NCI-H82 (cell line): ENCODE measurements at regions not wholly inside any gene's neighbourhood (a gene's known extent, or its start where the extent isn't known, plus 50 kb on each side); places are given as distances from the start of the nearest gene placed in this dataset.

ENCODE experiments used
- DNase-seq: peaks from one replicate; lab custom pipeline; 2025; lab: John Stamatoyannopoulos, UW

DNA sequence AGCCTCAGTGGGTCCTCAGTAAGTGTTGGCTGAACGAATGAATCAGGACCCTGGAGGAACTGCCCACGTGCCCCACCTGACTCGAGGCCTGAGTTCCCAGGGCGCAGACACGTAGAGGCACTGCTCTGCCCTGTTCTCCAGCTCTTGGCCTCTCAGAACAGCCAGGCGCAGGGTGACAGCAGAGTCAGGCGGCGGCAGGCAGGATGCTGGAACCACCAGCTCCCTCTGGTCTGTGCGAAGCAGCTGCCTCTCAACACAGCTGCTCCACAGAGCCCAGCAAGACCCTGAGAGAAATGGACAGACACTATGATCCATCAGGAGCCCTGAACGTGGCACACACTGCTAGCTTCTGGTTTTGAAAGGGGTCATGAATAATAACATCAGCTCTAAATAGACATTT is 53.1 kb upstream of the BCO1 start:
- DNase-seq, result no peak

DNA sequence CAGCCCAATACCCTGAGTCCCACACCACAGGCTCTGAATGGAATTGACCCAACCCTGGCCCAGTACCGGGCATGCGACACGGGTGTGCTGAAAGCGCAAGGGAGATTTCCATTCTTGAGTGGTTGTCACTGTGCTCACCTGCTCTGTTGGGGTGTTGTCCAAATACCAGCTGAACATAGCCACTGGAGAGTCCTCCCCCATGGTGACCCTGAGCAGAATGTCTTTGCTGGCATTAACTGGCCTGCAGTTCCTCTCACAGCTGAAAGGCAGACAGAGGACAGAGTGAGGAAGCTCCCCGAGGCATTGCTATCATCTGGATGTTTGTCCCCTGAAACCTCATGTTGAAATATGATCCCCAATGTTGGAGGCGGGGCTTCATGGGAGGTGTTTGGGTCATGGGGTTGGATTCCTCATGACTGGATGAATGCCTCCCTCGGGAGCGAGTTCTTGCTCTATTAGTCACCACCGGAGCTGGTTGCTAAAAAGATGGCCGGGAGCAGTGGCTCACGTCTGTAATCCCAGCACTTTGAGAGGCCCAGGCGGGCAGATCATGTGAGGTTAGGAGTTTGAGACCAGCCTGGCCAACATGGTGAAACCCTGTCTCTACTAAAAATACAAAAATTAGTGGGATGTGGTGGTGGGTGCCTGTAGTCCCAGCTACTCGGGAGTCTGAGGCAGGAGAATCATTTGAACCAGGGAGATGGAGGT is 57.3 kb upstream of the BCO1 start:
- peak; percentile 59 for DNase-seq

DNA sequence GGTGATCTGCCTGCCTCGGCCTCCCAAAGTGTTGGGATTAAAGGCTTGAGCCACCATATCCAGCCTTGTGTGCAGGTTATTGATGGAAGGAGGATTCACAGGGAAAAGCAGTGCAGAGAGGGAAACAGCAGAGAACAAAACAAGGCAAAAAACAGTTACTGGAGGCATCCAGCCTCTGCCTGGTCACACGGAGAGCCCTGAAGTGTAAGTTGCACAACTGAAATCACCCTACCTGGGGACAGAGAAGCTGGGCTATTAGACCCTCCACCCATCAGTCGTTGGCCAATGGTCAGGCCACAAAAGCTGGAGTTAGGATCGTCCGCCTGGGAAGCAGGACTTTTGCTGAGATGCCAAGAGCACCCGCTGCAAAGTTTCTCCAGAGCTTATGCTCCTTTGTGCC is 57.9 kb upstream of the BCO1 start:
- no peak for DNase-seq

DNA sequence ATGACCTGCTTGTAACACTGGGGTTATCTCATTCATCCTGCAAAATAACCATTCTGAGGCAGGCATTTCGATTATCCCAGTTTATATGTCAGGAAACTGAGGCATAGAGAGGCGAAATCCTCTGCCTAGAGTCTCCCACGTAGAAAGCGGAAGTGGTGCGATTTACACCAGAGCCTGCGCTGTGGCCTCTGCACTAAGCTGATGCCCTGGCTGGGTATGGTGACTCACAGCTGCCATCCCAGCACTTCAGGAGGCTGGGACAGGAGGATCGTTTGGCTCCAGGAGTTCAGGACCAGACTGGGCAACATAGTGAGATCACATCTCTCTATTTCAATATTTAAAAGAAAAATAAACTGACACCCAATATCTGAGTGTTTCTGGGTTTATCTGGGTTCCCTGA is 59.3 kb upstream of the BCO1 start:
- DNase-seq, result no peak

DNA sequence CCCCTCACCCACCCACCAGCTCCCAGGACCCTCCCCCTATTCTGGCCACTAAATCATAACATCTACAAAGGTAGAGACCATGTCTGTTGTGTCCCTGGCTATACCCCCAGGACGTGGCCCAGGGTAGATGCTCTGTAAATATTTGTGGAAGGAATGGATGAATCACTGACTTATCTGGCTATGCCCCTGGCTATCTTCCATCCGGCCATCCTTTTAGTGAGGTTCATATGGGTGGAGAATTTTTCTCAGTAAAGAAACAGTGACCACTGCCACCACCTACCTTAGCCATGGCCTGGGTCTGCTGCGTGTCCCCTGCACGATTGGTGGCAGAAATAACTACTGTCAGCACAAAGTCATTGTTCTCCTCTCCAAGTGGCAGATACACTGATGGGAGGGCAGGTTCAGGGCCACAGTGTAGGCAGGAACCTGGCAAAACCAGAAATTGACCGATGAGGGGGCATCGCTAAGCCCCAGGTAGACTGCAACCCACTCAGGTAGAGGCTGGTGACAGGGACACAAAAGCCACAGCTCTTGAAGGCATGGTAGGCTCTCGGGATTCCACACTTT is 63.1 kb upstream of the BCO1 start:
- DNase-seq, result no peak

DNA sequence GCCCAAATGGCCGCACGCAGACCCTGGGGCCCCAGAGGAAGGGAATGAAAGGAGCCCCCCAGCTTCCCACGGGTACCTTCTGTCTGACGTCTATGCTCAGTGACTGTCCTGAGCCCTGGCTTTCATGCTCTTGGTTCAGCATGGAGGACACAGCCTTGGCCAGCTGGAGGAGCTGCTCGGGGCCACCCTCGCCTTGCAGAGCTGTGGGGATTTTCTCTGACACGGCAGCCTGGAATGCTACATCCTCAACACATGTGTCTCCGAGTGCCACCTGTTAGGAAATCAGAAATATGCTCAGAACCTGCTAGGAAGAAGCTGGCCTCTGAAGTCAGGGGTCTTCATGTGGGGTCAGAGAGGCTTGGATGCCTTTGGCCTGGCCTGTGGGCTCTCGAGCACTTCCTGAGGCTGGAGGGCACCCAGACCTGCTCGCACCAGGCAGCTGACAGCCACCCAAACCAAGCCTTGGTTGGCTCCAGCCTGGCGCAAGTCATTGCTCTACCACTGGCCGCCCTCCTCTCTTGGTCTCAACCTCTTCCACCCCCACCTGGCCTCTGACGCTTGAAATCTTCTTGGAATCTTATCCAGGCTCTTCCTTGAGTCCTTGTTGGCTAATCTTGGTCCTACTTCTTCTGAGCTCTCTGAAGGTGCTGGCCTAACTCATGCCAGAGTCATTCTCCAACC is 63.7 kb upstream of the BCO1 start:
- DNase-seq, result no peak

DNA sequence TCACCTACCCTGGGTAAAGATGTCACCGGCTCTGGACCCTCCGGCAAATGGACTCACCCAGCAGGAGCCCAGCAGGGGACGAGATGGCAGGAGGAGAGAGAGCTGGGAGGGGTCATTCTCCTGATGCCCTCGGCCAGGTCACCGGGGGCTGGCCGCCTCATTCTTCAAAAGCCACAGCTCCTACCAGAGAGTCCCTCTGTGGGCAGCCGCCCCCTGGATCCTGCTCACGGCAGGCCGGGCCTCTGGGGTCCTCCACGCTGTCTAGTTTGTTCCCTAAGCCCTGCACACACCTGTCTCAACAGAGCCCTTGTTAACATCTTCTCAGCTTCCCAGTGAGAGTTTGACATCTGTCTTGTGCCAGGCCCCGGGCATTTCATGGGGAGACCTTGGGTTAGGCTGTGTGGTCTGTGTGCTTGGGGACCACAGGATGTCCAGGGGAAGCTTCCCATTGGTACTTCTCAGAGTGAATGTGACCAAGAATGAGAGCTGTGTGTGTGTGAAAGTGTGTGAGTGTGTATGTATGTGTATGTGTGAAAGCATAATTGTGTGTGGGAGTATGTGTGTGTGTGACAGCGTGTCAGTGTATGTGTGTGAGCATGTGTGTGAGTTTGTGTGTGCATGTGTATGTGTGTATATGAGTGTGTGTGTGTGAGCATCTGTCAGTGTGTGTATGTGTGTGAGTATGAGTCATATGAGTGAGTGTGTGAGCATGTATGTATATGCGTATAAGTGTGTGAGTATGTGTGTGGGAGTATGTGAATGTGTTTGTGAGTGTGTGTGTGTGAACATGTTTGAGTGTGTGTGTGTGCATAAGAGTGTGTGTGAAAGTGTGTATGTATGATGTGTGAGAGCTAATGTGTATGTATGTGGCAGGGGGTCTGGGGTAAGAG is 65.5 kb upstream of the BCO1 start:
- no peak for DNase-seq

DNA sequence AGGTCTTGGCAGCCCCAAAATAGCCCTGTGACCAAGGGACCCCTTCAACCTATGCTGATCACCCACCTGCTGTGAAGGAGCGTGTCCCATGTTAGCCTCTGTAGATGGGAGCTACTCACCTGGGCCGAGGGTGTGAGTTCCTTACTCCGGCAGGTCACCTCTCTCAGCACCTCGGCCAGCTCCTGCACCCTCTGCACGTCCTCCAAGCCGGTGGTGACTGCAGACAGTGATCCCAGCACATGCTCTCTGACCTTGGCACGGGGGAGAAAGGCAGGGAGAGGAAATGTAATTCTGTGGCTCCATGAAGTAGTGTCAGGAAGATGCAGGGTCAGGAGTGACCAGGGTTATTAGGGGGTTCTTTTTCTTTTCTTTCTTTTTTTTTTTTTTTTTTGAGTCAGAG is 67.7 kb upstream of the BCO1 start:
- DNase-seq, result no peak

DNA sequence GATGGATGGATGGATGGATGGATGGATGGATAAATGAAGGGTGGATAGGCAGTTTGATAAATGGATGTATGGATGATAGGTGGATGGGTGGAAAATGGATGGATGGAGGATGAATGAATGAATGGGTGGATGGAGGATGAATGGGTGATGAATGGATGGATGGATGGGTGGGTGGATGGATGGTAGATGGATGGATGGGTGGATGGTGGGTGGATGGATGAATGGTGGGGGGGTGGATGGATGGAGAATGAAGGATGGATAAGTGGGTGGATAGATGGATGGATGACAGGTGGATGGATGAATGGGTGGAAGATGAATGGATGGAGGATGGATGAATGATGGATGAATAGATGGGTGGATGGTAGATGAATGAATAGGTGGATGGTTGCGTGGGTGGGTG is 70.1 kb upstream of the BCO1 start:
- no peak for DNase-seq

DNA sequence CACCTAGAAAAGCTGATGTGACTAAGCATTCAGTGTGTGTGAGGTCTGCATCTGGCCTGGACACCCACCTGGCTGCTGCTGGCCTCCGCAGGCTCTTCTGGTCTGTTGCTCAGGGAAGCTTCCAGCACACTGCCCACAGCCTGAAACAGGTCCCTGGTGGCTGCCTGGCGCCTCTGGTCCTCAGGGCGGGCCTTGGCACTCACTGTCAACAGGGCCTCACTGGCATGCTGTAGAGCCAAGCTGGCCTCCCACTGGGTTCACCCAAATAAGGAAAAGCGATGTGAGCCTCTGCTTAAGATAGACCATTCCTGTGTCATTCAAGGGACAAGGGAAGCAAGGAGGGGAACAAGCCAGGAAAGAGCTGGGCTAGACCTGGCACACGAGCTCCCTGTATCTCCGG is 70.6 kb upstream of the BCO1 start:
- no peak for DNase-seq

DNA sequence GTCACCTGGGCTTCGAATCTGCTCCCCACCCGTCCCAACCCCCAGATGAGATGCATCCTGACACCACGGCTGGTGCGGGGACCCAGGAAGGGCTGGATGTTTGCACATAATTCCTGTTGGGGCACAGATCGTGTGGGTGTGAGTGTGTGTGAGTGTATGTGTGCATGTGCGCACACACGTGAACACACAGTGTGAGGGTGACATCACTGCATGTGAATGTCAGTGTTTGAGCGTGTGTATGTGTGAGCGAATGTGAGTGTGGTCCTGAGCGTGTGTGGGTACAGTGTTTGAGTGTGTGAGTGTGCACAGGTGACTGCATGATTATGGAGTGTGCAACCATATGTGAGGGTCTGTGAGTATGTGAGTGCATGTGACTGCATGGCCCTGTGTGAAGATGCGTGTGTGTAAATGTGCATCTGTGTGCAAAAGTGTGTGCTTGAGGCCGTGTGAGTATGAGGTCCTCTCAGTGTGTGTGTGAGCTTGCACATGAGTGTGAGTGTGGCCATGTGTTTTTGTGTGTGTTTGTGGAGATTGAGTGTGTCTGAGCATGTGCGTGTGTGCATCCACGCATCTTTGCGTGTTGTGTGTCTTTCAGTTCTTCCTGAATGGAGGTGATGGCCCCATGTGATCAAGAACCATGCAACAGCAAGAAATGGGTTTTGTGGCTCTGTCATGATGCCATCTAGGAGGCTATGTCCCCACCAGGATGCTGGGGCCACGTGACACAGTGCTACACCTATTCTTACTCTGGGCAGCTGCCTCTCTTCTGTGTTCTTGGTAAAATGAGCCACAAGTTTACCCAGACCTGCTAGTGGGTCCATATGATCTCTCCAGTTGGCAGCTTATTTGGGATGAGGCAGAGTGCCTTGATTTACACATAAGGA is 70.5 kb upstream of the GCSH start:
- DNase-seq, result no peak

DNA sequence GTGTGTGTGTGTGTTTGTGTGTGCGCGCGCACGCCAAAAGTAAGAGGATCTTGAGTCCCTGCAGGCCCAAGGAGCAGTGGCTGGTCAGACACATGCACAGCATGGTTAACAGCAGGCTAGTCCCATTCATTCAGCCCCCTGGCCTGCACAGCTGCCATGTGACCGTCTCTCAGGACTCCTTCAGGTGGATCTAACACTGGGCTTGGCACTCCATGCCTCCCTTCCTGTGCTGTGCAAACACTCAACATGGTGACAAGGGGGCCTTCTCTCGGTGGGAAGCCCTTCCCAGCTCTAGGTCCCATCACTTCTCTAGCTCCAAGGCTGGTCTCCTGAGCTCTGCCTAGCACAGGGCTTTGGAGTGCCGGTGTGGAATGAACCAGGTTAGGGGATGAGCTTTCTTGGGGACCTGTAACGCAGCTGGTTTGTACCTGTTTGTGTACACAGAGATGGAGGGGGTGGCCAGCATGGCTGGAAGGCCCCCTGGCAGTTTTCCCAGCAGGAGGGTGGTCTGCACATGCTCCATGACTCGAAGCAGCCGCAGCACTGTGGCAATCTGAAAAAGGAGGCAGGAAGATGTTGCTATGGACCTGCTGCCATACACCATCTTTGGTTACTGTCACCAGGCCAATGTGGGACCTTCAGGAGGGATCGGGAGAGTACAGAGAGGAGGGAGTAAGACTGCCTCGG is 69.4 kb upstream of the GCSH start:
- DNase-seq, result no peak

DNA sequence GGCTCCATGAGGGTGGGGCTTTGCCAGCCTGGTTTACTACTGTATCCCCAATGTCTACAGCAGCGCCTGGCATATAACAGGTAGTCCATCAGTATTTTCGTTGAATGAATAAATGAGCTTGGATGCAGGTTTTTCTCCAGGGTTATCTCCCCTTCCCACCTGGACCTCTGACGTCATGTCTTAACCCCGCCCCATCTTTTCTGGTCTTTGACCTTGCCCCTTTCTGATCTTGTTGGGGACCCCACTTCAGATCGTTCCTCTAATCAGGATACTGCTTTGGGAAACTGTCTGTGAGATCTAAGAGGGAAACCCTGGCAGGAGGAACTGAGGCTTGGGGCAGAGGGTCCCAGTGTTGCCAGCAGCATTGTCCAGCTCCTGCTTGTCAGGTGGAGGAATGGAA is 68.8 kb upstream of the GCSH start:
- DNase-seq, result no peak

DNA sequence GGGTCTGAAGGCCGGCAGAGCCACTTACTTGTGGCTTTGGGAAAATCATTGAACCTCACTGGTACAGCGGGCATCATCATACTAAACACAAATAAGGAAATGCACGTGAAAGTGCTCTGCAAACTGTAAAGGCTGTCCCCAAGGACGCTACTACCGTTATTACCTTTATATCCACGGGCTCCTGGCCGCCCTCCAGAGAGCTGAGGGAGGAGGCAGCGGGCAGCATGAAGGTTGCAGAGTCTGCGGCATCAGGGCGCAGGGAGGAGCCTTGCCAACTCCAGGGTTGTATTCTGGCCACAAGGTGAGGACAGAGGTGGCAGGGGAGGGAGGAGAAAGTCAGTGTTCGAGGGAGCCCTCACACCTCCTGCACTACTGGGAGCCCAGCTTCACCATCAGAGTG is 68.3 kb upstream of the GCSH start:
- no peak for DNase-seq

DNA sequence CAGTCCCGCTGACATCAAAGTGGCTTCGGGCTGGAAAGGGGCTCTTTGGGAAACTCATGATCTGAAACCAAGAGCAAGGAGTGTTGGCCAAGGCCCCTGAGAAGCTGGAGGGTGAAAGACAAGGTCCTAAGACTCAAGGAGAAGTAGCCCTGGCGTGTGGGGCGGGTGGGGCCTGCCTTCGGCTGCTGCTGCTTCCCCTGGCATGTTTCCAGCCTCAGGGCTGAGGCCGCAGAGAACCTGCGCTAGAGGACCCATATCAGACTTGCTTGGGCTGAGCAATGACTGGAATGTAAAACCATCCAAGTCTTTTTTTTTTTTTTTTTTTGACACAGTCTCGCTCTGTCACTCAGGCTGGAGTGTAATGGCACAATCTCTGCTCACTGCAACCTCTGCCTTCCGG is 67.5 kb upstream of the GCSH start:
- DNase-seq, result no peak

DNA sequence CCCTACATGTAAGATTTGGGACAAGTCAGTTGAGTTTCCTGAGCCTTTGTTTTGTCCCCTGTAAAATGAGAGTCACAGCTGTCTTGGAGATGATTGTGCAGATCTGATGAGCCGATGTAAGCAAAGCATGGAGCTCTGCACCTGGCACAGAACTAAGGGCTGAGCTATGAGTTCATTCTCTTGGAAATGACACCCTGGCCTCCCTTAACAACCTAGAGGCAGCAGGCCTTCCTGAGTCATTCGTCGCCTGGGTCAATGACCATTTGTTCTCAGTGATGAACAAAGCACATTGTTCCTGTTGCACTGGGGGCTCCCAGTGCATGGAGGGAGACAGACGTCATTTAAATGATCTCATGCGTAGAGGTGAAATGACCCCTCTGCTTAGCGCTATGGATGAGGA is 62.8 kb upstream of the GCSH start:
- DNase-seq, result no peak

DNA sequence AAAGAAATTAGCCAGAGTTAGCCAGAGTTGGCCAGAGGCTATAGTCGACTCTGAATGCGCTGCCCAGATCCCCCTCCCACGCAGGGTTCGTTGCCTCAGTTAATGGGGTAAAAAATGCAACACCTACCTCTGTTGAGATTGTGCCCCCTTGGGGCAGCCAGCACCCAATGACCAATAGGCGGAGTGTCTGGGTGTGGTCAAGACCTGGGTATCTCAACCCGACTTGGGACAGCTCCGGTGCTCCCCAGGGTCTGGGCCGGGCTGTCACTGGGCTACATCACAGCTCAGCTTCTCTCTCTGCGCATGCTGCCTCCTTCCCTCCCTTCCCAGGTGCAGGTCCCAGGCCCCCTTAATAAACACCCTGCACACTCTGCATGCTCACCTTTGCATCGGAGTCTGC is 59.6 kb upstream of the GCSH start:
- DNase-seq, result no peak

DNA sequence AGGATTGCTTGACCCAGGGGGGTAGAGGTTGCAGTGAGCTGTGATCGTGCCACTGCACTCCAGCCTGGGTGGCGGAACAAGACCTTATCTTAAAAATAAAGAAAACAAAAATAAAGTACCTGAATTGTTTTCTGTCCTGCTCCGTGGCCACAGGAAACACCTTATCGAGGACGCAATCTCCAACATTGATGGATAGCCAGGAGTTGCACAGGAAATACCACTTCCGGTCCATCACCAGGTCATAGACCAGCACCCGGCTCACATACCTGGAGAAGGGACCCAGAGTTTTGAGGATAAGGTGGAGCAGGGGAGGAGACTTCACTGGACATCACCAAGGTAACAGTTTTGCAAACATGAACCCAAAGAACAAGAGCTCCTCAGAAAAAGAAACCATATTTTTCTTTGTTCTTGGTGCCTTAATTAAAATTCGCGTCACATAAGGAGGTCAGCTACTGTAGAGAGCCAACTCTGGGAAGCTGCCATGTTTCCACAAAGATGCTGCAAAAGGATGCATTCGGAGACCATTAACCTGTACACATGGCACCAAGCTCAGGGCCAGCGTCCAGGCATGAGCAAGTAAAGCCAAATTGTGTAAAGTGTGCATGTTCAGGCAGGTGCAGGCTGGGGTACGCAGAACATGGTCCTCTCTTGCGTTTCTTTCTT is 55.6 kb upstream of the GCSH start:
- no peak for DNase-seq

DNA sequence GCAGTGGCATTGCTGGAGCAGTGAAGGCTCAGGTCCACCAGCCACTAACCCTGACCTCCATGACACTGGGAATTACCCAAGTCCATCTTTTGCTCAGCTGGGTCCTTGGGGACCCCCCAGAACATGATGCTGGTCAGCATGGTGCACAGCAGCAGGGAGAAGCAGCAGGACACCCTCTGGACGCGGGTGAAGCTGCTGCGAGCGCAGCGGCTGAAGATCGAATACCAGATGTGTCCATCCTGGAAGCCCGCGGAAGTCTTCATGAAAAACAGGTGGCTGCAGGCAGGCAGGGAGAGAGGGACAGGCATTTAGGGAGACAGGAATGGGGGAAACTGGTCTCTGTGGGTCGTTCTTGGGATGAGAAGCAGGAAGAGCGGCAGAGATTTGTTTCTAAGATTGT is 53.4 kb upstream of the GCSH start:
- DNase-seq, result no peak

DNA sequence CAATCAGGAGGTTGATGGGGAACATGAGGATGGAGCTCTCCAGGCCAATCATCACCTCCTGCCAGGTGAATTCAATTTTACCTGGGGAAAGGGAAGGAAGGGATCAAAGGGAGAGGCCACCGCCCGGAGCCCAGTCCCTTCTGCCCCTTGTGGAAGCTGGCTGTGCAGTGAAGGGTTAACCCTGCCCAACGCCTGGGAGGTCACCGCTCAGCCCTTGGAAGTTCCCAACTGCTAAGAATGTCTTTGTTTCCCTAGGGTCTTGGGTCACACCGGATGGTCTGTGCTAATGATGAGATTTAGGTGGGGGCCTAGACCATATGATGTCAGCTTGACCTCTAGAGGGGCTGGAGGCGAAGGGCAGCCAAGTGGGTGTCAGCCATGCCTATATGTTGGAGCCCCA is 52.1 kb upstream of the GCSH start:
- DNase-seq, result no peak
